Liver (tissue), 3 donors: ENCODE measurements at regions not wholly inside any gene's neighbourhood (a gene's known extent, or its start where the extent isn't known, plus 50 kb on each side); places are given as distances from the start of the nearest gene placed in this dataset.

ENCODE experiments used
- CTCF ChIP-seq: fragments of 150-350 bp; IDR thresholded peaks from 2 replicates; pipeline ENCODE4 v1.5.1; 2017; ENCODE audit warnings: improper control_type of control experiment, low read depth, low read length; ENCODE audit not compliant: missing input control
- EGR1 ChIP-seq, 2 donors: IDR thresholded peaks; 2 replicates each; pipeline ENCODE4 v1.6.1; 2016 to 2018; ENCODE audit warnings: antibody characterized with exemption in 2 of 2, low read depth in 2 of 2
- GABPA ChIP-seq, 2 donors: IDR thresholded peaks in 1 of 2; conservative IDR thresholded peaks in 1 of 2; 2 replicates each; pipeline ENCODE4 v1.6.1; 2016; ENCODE audit warnings: antibody characterized with exemption in 2 of 2, mild to moderate bottlenecking in 1 of 2, moderate library complexity in 1 of 2
- JUND ChIP-seq, 2 donors: IDR thresholded peaks; 2 replicates each; pipeline ENCODE4 v1.6.1; 2016; ENCODE audit warnings: antibody characterized with exemption in 2 of 2
- MAX ChIP-seq: IDR thresholded peaks from 2 replicates; pipeline ENCODE4 v1.6.1; 2016; ENCODE audit warnings: antibody characterized with exemption
- RAD21 ChIP-seq, 2 donors: IDR thresholded peaks; 2 replicates each; pipeline ENCODE4 v1.6.1; 2016; ENCODE audit warnings: antibody characterized with exemption in 2 of 2, mild to moderate bottlenecking in 2 of 2
- REST ChIP-seq: IDR thresholded peaks from 2 replicates; pipeline ENCODE4 v1.6.1; 2016; ENCODE audit warnings: antibody characterized with exemption, mild to moderate bottlenecking
- SP1 ChIP-seq: IDR thresholded peaks from 2 replicates; pipeline ENCODE4 v1.6.1; 2018; ENCODE audit warnings: antibody characterized with exemption, mild to moderate bottlenecking
- TAF1 ChIP-seq: conservative IDR thresholded peaks from 2 replicates; pipeline ENCODE4 v1.6.1; 2016; ENCODE audit warnings: antibody characterized with exemption, mild to moderate bottlenecking
- YY1 ChIP-seq: IDR thresholded peaks from 2 replicates; pipeline ENCODE4 v1.6.1; 2016; ENCODE audit warnings: antibody characterized with exemption, mild to moderate bottlenecking
- ZBTB33 ChIP-seq: IDR thresholded peaks from 2 replicates; pipeline ENCODE4 v1.6.1; 2016; ENCODE audit warnings: antibody characterized with exemption
- donor health status: healthy.
- donor health status: healthy.

- TF ChIP-seq MAX (no peak), EGR1 (IDR thresholded peaks at IDR 0.05; ENCODE audit: low read depth in 2 of 2) (no peak), CTCF (no peak), SP1 (no peak), RAD21 (IDR thresholded peaks at IDR 0.05) (no peak), GABPA (IDR thresholded peaks at IDR 0.05 in 1 of 2, conservative IDR thresholded peaks at IDR 0.05 in 1 of 2) (no peak), ZBTB33 (no peak), REST (no peak), JUND (IDR thresholded peaks at IDR 0.05) (no peak), TAF1 (no peak), YY1 (no peak)
Measured at GRCh38 chr2:173424886-173425285, 70.2 kb downstream of the CDCA7 start.
